PFSK-1 (cell line): ENCODE measurements at regions not wholly inside any gene's neighbourhood (a gene's known extent, or its start where the extent isn't known, plus 50 kb on each side); places are given as distances from the start of the nearest gene placed in this dataset.

ENCODE experiments used
- POLR2AphosphoS5 ChIP-seq: IDR thresholded peaks from 2 replicates; pipeline ENCODE4 v1.6.1; 2012; ENCODE audit warnings: low read depth, mild to moderate bottlenecking, control low read depth, low read length, moderate library complexity
- TAF1 ChIP-seq: IDR thresholded peaks from 2 replicates; pipeline ENCODE4 v1.6.1; 2012; ENCODE audit warnings: low read length, control low read depth, borderline replicate concordance; ENCODE audit not compliant: insufficient read depth

DNA sequence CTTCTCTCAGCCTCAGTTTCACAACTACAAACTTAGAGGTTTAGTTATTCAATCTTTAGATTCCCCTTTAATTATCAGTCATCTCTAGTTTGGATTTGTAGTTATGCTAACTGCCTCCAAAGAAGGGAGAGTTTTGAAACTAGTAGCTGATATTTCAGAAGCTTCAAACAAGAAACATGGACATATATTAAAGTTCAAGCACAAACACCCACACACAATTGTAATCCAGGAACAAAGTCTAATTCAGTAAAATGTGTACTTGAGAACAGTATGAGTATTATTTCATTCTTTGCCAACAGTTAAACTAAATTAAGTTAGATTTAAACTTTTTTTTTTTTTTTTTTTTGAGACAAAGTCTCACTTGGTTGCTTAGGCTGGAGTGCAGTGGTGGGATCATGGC, 71.2 kb upstream of the ABCA1 start:
- no peak for TF ChIP-seq POLR2AphosphoS5
- TF ChIP-seq TAF1, result no peak
